A204.1 (cell line): ENCODE measurements at regions not wholly inside any gene's neighbourhood (a gene's known extent, or its start where the extent isn't known, plus 50 kb on each side); places are given as distances from the start of the nearest gene placed in this dataset.

Experiments
- FAIRE-seq: peaks from 2 replicates; lab custom pipeline; 2012; peaks lifted over from hg19 to GRCh38; lab: Jason Lieb, UNC

GRCh38 chr5:22986281-22986680, 133.1 kb upstream of the CDH12 start:
- FAIRE-seq: no peak

GRCh38 chr5:22985446-22985845, 132.3 kb upstream of the CDH12 start:
- FAIRE-seq: no peak

- FAIRE-seq: no peak
Observed at GRCh38 chr5:22970956-22971618, 117.9 kb upstream of the CDH12 start.

- no peak for FAIRE-seq
Observed at GRCh38 chr5:22970491-22970890, 117.3 kb upstream of the CDH12 start.

- no peak for FAIRE-seq
Observed at GRCh38 chr5:22968386-22968785, 115.2 kb upstream of the CDH12 start.

- FAIRE-seq: no peak
Observed at GRCh38 chr5:22965960-22966359, 112.8 kb upstream of the CDH12 start.

GRCh38 chr5:22964632-22965031, 111.5 kb upstream of the CDH12 start:
- FAIRE-seq: no peak

- no peak for FAIRE-seq
Observed at GRCh38 chr5:22958462-22959262, 105.5 kb upstream of the CDH12 start.

GRCh38 chr5:22947921-22948320, 94.8 kb upstream of the CDH12 start:
- FAIRE-seq: no peak

GRCh38 chr5:22938362-22938761, 85.2 kb upstream of the CDH12 start:
- peak; percentile 66 for FAIRE-seq

GRCh38 chr5:22928821-22929482, 75.8 kb upstream of the CDH12 start:
- no peak for FAIRE-seq

- no peak for FAIRE-seq
Observed at GRCh38 chr5:22926574-22926973, 73.4 kb upstream of the CDH12 start.

- no peak for FAIRE-seq
Observed at GRCh38 chr5:22918511-22918910, 65.4 kb upstream of the CDH12 start.

GRCh38 chr5:22916393-22916792, 63.2 kb upstream of the CDH12 start:
- no peak for FAIRE-seq

- no peak for FAIRE-seq
Observed at GRCh38 chr5:22911019-22911418, 57.9 kb upstream of the CDH12 start.

- FAIRE-seq: no peak
Observed at GRCh38 chr5:22910523-22910922, 57.4 kb upstream of the CDH12 start.

- no peak for FAIRE-seq
Observed at GRCh38 chr5:22908586-22908985, 55.4 kb upstream of the CDH12 start.

- FAIRE-seq: no peak
Observed at GRCh38 chr5:22908129-22908528, 55.0 kb upstream of the CDH12 start.
